ENCODE measurements at regions not wholly inside any gene's neighbourhood (a gene's known extent, or its start where the extent isn't known, plus 50 kb on each side); places are given as distances from the start of the nearest gene placed in this dataset.

- TF ChIP-seq EP300 (IDR thresholded peaks at IDR 0.05; ENCODE audit: borderline replicate concordance) (no peak), RAD21 (IDR thresholded peaks at IDR 0.05; ENCODE audit: low read depth) (no peak), FOXM1 (IDR thresholded peaks at IDR 0.05; ENCODE audit: borderline replicate concordance, low read depth) (no peak), MAX (IDR thresholded peaks at IDR 0.05) (no peak)
Observed at GRCh38 chr6:82680192-82680591, 316.6 kb downstream of the TPBG start.
